HG03460 (cell line): ENCODE measurements at regions not wholly inside any gene's neighbourhood (a gene's known extent, or its start where the extent isn't known, plus 50 kb on each side); places are given as distances from the start of the nearest gene placed in this dataset.

Source experiments
- ATAC-seq: cut with Tn5 transposase; IDR thresholded peaks from one replicate; pipeline ENCODE4 v1.9.1; 2021; ENCODE audit not compliant: unreplicated experiment

- ATAC-seq = no peak
Observed at GRCh38 chr15:81443040-81443820, 69.2 kb upstream of the TMC3 start.

GRCh38 chr15:81442454-81442853, 68.4 kb upstream of the TMC3 start:
- ATAC-seq = no peak

- no peak for ATAC-seq
Observed at GRCh38 chr15:81434851-81435250, 60.8 kb upstream of the TMC3 start.

- no peak for ATAC-seq
Observed at GRCh38 chr15:81433462-81433861, 59.4 kb upstream of the TMC3 start.

- no peak for ATAC-seq
Observed at GRCh38 chr15:81432179-81432578, 58.2 kb upstream of the TMC3 start.

- ATAC-seq = no peak
Observed at GRCh38 chr15:81427176-81427575, 53.2 kb upstream of the TMC3 start.

GRCh38 chr15:81425905-81426304, 51.9 kb upstream of the TMC3 start:
- ATAC-seq = no peak
